PC-9 (cell line): ENCODE measurements at regions not wholly inside any gene's neighbourhood (a gene's known extent, or its start where the extent isn't known, plus 50 kb on each side); places are given as distances from the start of the nearest gene placed in this dataset.

ENCODE experiments used
- BruUV-seq: library from RNA; stranded (reverse); fragments of 400-500 nt; replicated peaks from 2 replicates; lab custom pipeline; 2021; lab: Mats Ljungman, UMichigan
- CTCF ChIA-PET: fragments of 300-600 bp; sonication (Branson Sonifier 250); formaldehyde crosslinking; loops from one replicate; lab custom pipeline; 2022; ENCODE audit warnings: antibody characterized with exemption; lab: Charles Lee
- POLR2A ChIA-PET: fragments of 300-600 bp; sonication (Branson Sonifier 250); formaldehyde crosslinking; loops from one replicate; lab custom pipeline; 2022; ENCODE audit warnings: antibody characterized with exemption; ENCODE audit not compliant: unreplicated experiment; lab: Charles Lee
- DNase-seq, 2 experiments: peaks; one replicate each; pipeline versions ENCODE4 v3.0.0 to v3.0.0-alpha.2; 2015 to 2022; ENCODE audit warnings: mixed read lengths in 1 of 2
- H2AFZ ChIP-seq: fragments of 200-600 bp; sonication (generic); 2 replicates; pipeline ENCODE4 v1.8.1; 2017; ENCODE audit warnings: antibody characterized with exemption
- H3F3A ChIP-seq: fragments of 200-600 bp; sonication (generic); 2 replicates; pipeline ENCODE4 v1.8.1; 2017; ENCODE audit warnings: antibody characterized with exemption, mild to moderate bottlenecking, low read depth; ENCODE audit not compliant: insufficient read depth
- H3K27ac ChIP-seq: fragments of 200-600 bp; sonication (generic); 2 replicates; pipeline ENCODE4 v1.6.1; 2016; ENCODE audit warnings: mixed run types
- H3K27me3 ChIP-seq: fragments of 200-600 bp; sonication (generic); 2 replicates; pipeline ENCODE4 v1.6.1; 2016; ENCODE audit warnings: low read depth, mixed run types; ENCODE audit not compliant: insufficient read depth
- H3K36me3 ChIP-seq: fragments of 200-600 bp; sonication (generic); 2 replicates; pipeline ENCODE4 v1.6.1; 2016; ENCODE audit warnings: low read depth, mixed run types
- H3K4me1 ChIP-seq: fragments of 200-600 bp; sonication (generic); replicated peaks from 2 replicates; pipeline ENCODE4 v1.6.1; 2016; ENCODE audit warnings: mixed run types; ENCODE audit not compliant: insufficient read depth
- H3K4me2 ChIP-seq: fragments of 200-600 bp; sonication (generic); 2 replicates; pipeline ENCODE4 v1.6.1; 2017; ENCODE audit warnings: mixed run types
- H3K4me3 ChIP-seq: fragments of 200-600 bp; sonication (generic); 2 replicates; pipeline ENCODE4 v1.6.1; 2016; ENCODE audit warnings: mixed run types
- H3K79me2 ChIP-seq: fragments of 200-600 bp; sonication (generic); 2 replicates; pipeline ENCODE4 v1.6.1; 2017; ENCODE audit warnings: low read depth, mixed run types
- H3K9me2 ChIP-seq: fragments of 200-600 bp; sonication (generic); 2 replicates; pipeline ENCODE4 v1.8.1; 2017; ENCODE audit warnings: mild to moderate bottlenecking; ENCODE audit not compliant: insufficient read depth
- H3K9me3 ChIP-seq: fragments of 200-600 bp; sonication (generic); 2 replicates; pipeline ENCODE4 v1.8.1; 2016; ENCODE audit warnings: low read depth; ENCODE audit not compliant: insufficient read depth
- H4K20me1 ChIP-seq: fragments of 200-600 bp; sonication (generic); 2 replicates; pipeline ENCODE4 v1.8.1; 2017; ENCODE audit not compliant: insufficient read depth
- CTCF ChIP-seq: fragments of 200-600 bp; sonication (generic); conservative IDR thresholded peaks from 2 replicates; pipeline ENCODE4 v1.6.1; 2017; ENCODE audit warnings: mixed run types, antibody characterized with exemption, mild to moderate bottlenecking, moderate library complexity
- EZH2 ChIP-seq: fragments of 200-600 bp; sonication (generic); IDR thresholded peaks from 2 replicates; pipeline ENCODE4 v1.8.0; 2017; ENCODE audit warnings: antibody characterized with exemption, low read depth
- intact Hi-C: fragments of 100-400 bp; cut with micrococcal nuclease; formaldehyde crosslinking; loops from one replicate; pipeline ENCODE4 v1.10.0; 2022; ENCODE audit not compliant: unreplicated experiment

DNA sequence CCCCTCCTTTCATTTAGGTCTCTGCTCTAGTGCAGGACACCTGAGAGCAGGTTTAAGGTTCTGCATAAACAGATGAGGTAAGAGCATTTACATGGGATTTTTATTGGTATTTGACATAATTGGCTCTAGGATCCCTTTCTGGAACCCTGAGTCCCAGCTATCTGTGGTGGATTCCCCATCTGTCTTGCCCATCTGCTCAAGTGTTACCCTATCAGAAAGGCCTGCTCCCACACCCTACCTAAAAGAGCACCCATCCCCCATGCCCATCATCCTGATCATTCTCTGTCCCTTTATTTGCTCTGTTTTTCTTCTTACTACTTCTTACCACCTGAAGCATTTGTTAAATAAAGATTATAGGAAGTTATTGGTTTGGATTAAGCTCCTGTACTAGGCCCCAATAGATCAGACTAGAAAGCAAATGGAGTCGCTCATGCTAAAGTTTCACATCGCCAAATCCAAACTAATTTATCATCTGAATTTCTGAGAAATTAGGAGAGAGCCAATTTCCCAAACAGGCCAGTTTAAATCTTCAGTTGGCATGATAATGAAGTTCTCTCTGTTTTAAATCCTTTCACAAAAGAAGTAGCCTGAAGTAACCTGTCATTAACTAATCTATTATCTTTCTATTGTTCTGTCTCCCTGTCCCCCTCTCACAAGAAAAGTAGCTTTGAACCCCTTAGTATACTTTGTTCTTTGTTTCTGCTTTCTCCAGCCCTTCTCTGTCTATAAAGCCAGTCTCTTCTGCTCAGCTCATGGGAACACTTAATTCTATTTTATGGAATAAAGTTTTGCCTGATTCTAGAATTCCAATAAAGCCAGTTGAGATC, 178.6 kb downstream of the ZNF674 start:
- POLR2A ChIA-PET = no interaction called here
- Histone ChIP-seq H3K4me3 (no peak overlapping the region), H3K27me3 (no peaks in the 10 kb centered on the region), H3K9me2 (no peaks in the 10 kb centered on the region), H3K36me3 (no peaks in the 10 kb centered on the region), H3K9me3 (no peaks in the 10 kb centered on the region), H3K27ac (no peak overlapping the region), H3K4me2 (no peak overlapping the region), H3K4me1 (no peaks in the 10 kb centered on the region), H3F3A (no peaks in the 10 kb centered on the region), H3K79me2 (no peaks in the 10 kb centered on the region), H2AFZ (no peak overlapping the region), H4K20me1 (no peaks in the 10 kb centered on the region)
- BruUV-seq = no TSS peak
- CTCF ChIA-PET = no interaction called here
- no peak for DNase-seq
- TF ChIP-seq EZH2 (no peak), CTCF (no peak)
- intact Hi-C loops = no loop called here

DNA sequence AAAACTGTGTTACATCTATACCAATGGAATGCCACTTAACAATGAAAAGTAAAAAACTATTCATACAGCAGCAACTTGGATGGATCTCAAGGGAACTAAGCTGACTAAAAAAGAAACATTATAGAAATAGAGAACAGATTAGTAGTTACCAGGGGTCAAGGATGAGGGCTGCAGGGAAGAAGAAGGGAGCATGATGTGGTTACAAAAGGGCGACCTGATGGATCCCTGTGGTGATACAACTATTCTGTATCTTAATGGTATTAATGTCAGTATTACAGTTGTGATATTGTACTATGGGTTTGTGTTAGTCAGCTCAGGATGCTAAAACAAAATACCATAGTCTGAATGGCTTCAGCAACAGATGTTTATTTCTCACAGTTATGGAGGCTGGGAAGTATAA, 190.7 kb downstream of the ZNF674 start:
- CTCF ChIA-PET = no interaction called here
- no peak overlapping the region for H3K4me3 ChIP-seq
- H3K79me2 ChIP-seq = no peaks in the 10 kb centered on the region
- no peak overlapping the region for H2AFZ ChIP-seq
- intact Hi-C loops = no loop called here
- H3K4me1 ChIP-seq = no peaks in the 10 kb centered on the region
- no peaks in the 10 kb centered on the region for H3K36me3 ChIP-seq
- H3K27ac ChIP-seq = no peak overlapping the region
- no peaks in the 10 kb centered on the region for H3K9me2 ChIP-seq
- TF ChIP-seq EZH2 (no peak), CTCF (no peak)
- no TSS peak for BruUV-seq
- H4K20me1 ChIP-seq = no peaks in the 10 kb centered on the region
- no peak overlapping the region for H3K4me2 ChIP-seq
- no peak for DNase-seq
- H3F3A ChIP-seq = no peaks in the 10 kb centered on the region
- no peaks in the 10 kb centered on the region for H3K27me3 ChIP-seq
- H3K9me3 ChIP-seq = no peaks in the 10 kb centered on the region
- POLR2A ChIA-PET = no interaction called here

- TF ChIP-seq EZH2 (no peak), CTCF (no peak)
- intact Hi-C loops = no loop called here
- Histone ChIP-seq H2AFZ (no peak overlapping the region), H3K4me2 (no peak overlapping the region), H3K27ac (no peak overlapping the region), H3K79me2 (no peaks in the 10 kb centered on the region), H4K20me1 (no peaks in the 10 kb centered on the region), H3K4me1 (no peaks in the 10 kb centered on the region; the same call in 1 of the 2 replicates), H3K27me3 (no peaks in the 10 kb centered on the region), H3K36me3 (no peaks in the 10 kb centered on the region), H3F3A (no peaks in the 10 kb centered on the region), H3K9me3 (no peaks in the 10 kb centered on the region), H3K4me3 (no peak overlapping the region), H3K9me2 (no peaks in the 10 kb centered on the region)
- DNase-seq = no peak
- POLR2A ChIA-PET = no interaction called here
- CTCF ChIA-PET = no interaction called here
- no TSS peak for BruUV-seq
These were observed 203.4 kb downstream of the ZNF674 start for GRCh38 chrX:46341767-46342322.
